Fibroblast of skin of abdomen (primary cell): ENCODE measurements at regions not wholly inside any gene's neighbourhood (a gene's known extent, or its start where the extent isn't known, plus 50 kb on each side); places are given as distances from the start of the nearest gene placed in this dataset.

Source experiments
- DNase-seq: peaks from one replicate; pipeline ENCODE4 v3.0.0-alpha.2; 2013

- DNase-seq, result peak; percentile 12
These were observed 59.5 kb upstream of the WLS start for GRCh38 chr1:68291688-68292384.

GRCh38 chr1:68287241-68287640 is 54.9 kb upstream of the WLS start:
- DNase-seq, result no peak

GRCh38 chr1:68285046-68285445 is 52.7 kb upstream of the WLS start:
- DNase-seq, result no peak

GRCh38 chr1:68281946-68282615 is 49.8 kb upstream of the WLS start:
- DNase-seq, result no peak
